Trophoblast cell (in vitro differentiated cells and primary cell): ENCODE measurements at regions not wholly inside any gene's neighbourhood (a gene's known extent, or its start where the extent isn't known, plus 50 kb on each side); places are given as distances from the start of the nearest gene placed in this dataset.

Experiments
- DNase-seq, 2 donors: peaks; one replicate each; pipeline ENCODE4 v3.0.0-alpha.2; 2016
- H2AFZ ChIP-seq: 2 replicates; pipeline ENCODE4 v1.6.1; 2013; ENCODE audit warnings: low read length, moderate library complexity, mild to moderate bottlenecking; ENCODE audit not compliant: insufficient read depth, poor library complexity
- H2AK5ac ChIP-seq: 2 replicates; pipeline ENCODE4 v1.6.1; 2013; ENCODE audit warnings: mild to moderate bottlenecking, low read length
- H2BK120ac ChIP-seq: 2 replicates; pipeline ENCODE4 v1.6.1; 2013; ENCODE audit warnings: low read length, mild to moderate bottlenecking, moderate library complexity; ENCODE audit not compliant: insufficient read depth, poor library complexity
- H2BK12ac ChIP-seq: 2 replicates; pipeline ENCODE4 v1.6.1; 2013; ENCODE audit warnings: mild to moderate bottlenecking, low read length, moderate library complexity
- H2BK5ac ChIP-seq: 2 replicates; pipeline ENCODE4 v1.6.1; 2013; ENCODE audit warnings: low read length, low read depth, moderate library complexity, mild to moderate bottlenecking; ENCODE audit not compliant: poor library complexity
- H3K14ac ChIP-seq: 2 replicates; pipeline ENCODE4 v1.6.1; 2013; ENCODE audit warnings: mild to moderate bottlenecking, low read length
- H3K18ac ChIP-seq: 2 replicates; pipeline ENCODE4 v1.6.1; 2013; ENCODE audit warnings: mild to moderate bottlenecking, low read length
- H3K23ac ChIP-seq: 2 replicates; pipeline ENCODE4 v1.6.1; 2013; ENCODE audit warnings: low read length
- H3K27ac ChIP-seq: 2 replicates; pipeline ENCODE4 v1.5.1; 2013; ENCODE audit warnings: low read depth, mild to moderate bottlenecking, inconsistent platforms, low read length, moderate library complexity
- H3K27me3 ChIP-seq: 2 replicates; pipeline ENCODE4 v1.6.1; 2013; ENCODE audit warnings: inconsistent platforms, mild to moderate bottlenecking, low read length, moderate library complexity; ENCODE audit not compliant: insufficient read depth
- H3K36me3 ChIP-seq, 2 experiments: 1 replicate in 1 of 2; 2 replicates in 1 of 2; pipeline ENCODE4 v1.6.1; 2013; ENCODE audit warnings: low read length in 2 of 2, mild to moderate bottlenecking in 2 of 2, moderate library complexity in 1 of 2; ENCODE audit not compliant: insufficient read depth in 2 of 2, control insufficient read depth in 1 of 2
- H3K4ac ChIP-seq: 2 replicates; pipeline ENCODE4 v1.6.1; 2013; ENCODE audit warnings: low read depth, mild to moderate bottlenecking, low read length, moderate library complexity
- H3K4me1 ChIP-seq, 2 experiments: 1 replicate in 1 of 2; 2 replicates in 1 of 2; pipeline ENCODE4 v1.6.1; 2013; ENCODE audit warnings: low read length in 2 of 2, mild to moderate bottlenecking in 2 of 2, moderate library complexity in 1 of 2; ENCODE audit not compliant: insufficient read depth in 2 of 2, control insufficient read depth in 1 of 2
- H3K4me2 ChIP-seq: 2 replicates; pipeline ENCODE4 v1.6.1; 2013; ENCODE audit warnings: inconsistent platforms, mild to moderate bottlenecking, low read length, moderate library complexity
- H3K4me3 ChIP-seq: 2 replicates; pipeline ENCODE4 v1.5.1; 2013; ENCODE audit warnings: mild to moderate bottlenecking, low read depth, low read length, inconsistent platforms
- H3K79me1 ChIP-seq: one replicate; pipeline ENCODE4 v1.6.1; 2013; ENCODE audit warnings: low read length
- H3K79me2 ChIP-seq: 2 replicates; pipeline ENCODE4 v1.6.1; 2013; ENCODE audit warnings: low read length, mild to moderate bottlenecking; ENCODE audit not compliant: control insufficient read depth, insufficient read depth, poor library complexity
- H3K9ac ChIP-seq: 2 replicates; pipeline ENCODE4 v1.6.1; 2013; ENCODE audit warnings: mild to moderate bottlenecking, low read length
- H3K9me3 ChIP-seq: 2 replicates; pipeline ENCODE4 v1.6.1; 2013; ENCODE audit warnings: low read depth, mild to moderate bottlenecking, control low read depth, inconsistent platforms, low read length; ENCODE audit not compliant: insufficient read depth
- H4K12ac ChIP-seq: 2 replicates; pipeline ENCODE4 v1.6.1; 2013; ENCODE audit warnings: low read depth, mild to moderate bottlenecking, low read length, moderate library complexity
- H4K8ac ChIP-seq: 2 replicates; pipeline ENCODE4 v1.6.1; 2013; ENCODE audit warnings: low read depth, mild to moderate bottlenecking, low read length, moderate library complexity
- H4K91ac ChIP-seq: one replicate; pipeline ENCODE4 v1.6.1; 2013; ENCODE audit warnings: low read depth, mild to moderate bottlenecking, low read length, moderate library complexity
- WGBS: extraction: QIAGEN DNeasy Blood & Tissue Kit; methylation state at CpG from one replicate; pipeline ENCODE4 v1.1.7; 2013; ENCODE audit warnings: missing lambda C conversion rate; ENCODE audit not compliant: insufficient read length, insufficient coverage; ENCODE audit errors: extremely low coverage; 5-methylcytosine and 5-hydroxymethylcytosine counted together

- no peak overlapping the region for H3K14ac ChIP-seq
- no peak overlapping the region for H3K23ac ChIP-seq
- no peak overlapping the region for H3K18ac ChIP-seq
- H4K8ac ChIP-seq = no peak overlapping the region
- no CpG with 5 or more reads among the region's 7 CpGs for WGBS
- H2AFZ ChIP-seq = no peak overlapping the region
- H3K9ac ChIP-seq = no peak overlapping the region
- H3K79me2 ChIP-seq = no peaks in the 10 kb centered on the region
- no peaks in the 10 kb centered on the region for H3K27me3 ChIP-seq
- no peak overlapping the region for H2BK5ac ChIP-seq
- no peaks in the 10 kb centered on the region for H3K4me1 ChIP-seq
- H2BK12ac ChIP-seq = no peak overlapping the region
- no peak overlapping the region for H4K91ac ChIP-seq
- peaks cover 8% of the 10 kb centered on the region for H3K9me3 ChIP-seq
- H3K4me3 ChIP-seq = no peak overlapping the region
- no peak for DNase-seq
- H4K12ac ChIP-seq = no peak overlapping the region
- no peak overlapping the region for H3K4ac ChIP-seq
- H3K79me1 ChIP-seq = no peaks in the 10 kb centered on the region
- H3K36me3 ChIP-seq = no peaks in the 10 kb centered on the region
- H2AK5ac ChIP-seq = no peak overlapping the region
- no peak overlapping the region for H3K4me2 ChIP-seq
- no peak overlapping the region for H2BK120ac ChIP-seq
- H3K27ac ChIP-seq = no peak overlapping the region
Observed at GRCh38 chrX:480861-481417, 94.2 kb upstream of the PPP2R3B start.

GRCh38 chrX:482192-482701 lies 95.5 kb upstream of the PPP2R3B start:
- Histone ChIP-seq H3K4me2 (no peak overlapping the region), H3K4ac (no peak overlapping the region), H2BK120ac (no peak overlapping the region), H3K9ac (no peak overlapping the region), H4K91ac (no peak overlapping the region), H3K79me1 (no peaks in the 10 kb centered on the region), H3K27me3 (no peaks in the 10 kb centered on the region), H3K4me3 (no peak overlapping the region), H3K23ac (no peak overlapping the region), H3K36me3 (no peaks in the 10 kb centered on the region), H3K18ac (no peak overlapping the region), H2BK12ac (no peak overlapping the region), H3K4me1 (no peaks in the 10 kb centered on the region), H3K27ac (no peak overlapping the region), H4K12ac (no peak overlapping the region), H3K14ac (no peak overlapping the region), H3K79me2 (no peaks in the 10 kb centered on the region), H3K9me3 (peaks cover 2% of the 10 kb centered on the region), H2AFZ (no peak overlapping the region), H2BK5ac (no peak overlapping the region), H4K8ac (no peak overlapping the region), H2AK5ac (no peak overlapping the region)
- DNase-seq = no peak
- WGBS = no CpG with 5 or more reads among the region's 13 CpGs

- Histone ChIP-seq H3K27me3 (no peaks in the 10 kb centered on the region), H3K9me3 (no peaks in the 10 kb centered on the region), H2BK12ac (no peak overlapping the region), H3K27ac (no peak overlapping the region), H3K79me1 (no peaks in the 10 kb centered on the region), H4K12ac (no peak overlapping the region), H3K4me2 (no peak overlapping the region), H2BK120ac (no peak overlapping the region), H3K4me1 (no peaks in the 10 kb centered on the region), H3K9ac (no peak overlapping the region), H3K4ac (no peak overlapping the region), H3K14ac (no peak overlapping the region), H3K18ac (no peak overlapping the region), H4K8ac (no peak overlapping the region), H2BK5ac (no peak overlapping the region), H3K23ac (no peak overlapping the region), H2AFZ (no peak overlapping the region), H3K79me2 (no peaks in the 10 kb centered on the region), H4K91ac (no peak overlapping the region), H3K36me3 (no peaks in the 10 kb centered on the region), H3K4me3 (no peak overlapping the region), H2AK5ac (no peak overlapping the region)
- no peak for DNase-seq
- no CpG with 5 or more reads among the region's 23 CpGs for WGBS
Observed at GRCh38 chrX:482702-483203, 96.0 kb upstream of the PPP2R3B start.

GRCh38 chrX:485368-485767 lies 98.7 kb upstream of the PPP2R3B start:
- DNase-seq = no peak
- Histone ChIP-seq H3K9me3 (no peaks in the 10 kb centered on the region), H2BK5ac (no peak overlapping the region), H3K36me3 (no peaks in the 10 kb centered on the region), H3K23ac (no peak overlapping the region), H4K12ac (no peak overlapping the region), H3K9ac (no peak overlapping the region), H2AK5ac (no peak overlapping the region), H3K79me1 (no peaks in the 10 kb centered on the region), H3K27ac (no peak overlapping the region), H3K4me2 (no peak overlapping the region), H2AFZ (no peak overlapping the region), H4K91ac (no peak overlapping the region), H3K79me2 (no peaks in the 10 kb centered on the region), H3K14ac (no peak overlapping the region), H2BK120ac (no peak overlapping the region), H3K4ac (no peak overlapping the region), H3K4me1 (no peaks in the 10 kb centered on the region), H4K8ac (no peak overlapping the region), H3K27me3 (no peaks in the 10 kb centered on the region), H2BK12ac (no peak overlapping the region), H3K18ac (no peak overlapping the region), H3K4me3 (no peak overlapping the region)
- WGBS = no CpG with 5 or more reads among the region's 13 CpGs
